WTC11 (cell line): ENCODE measurements at regions not wholly inside any gene's neighbourhood (a gene's known extent, or its start where the extent isn't known, plus 50 kb on each side); places are given as distances from the start of the nearest gene placed in this dataset.

ENCODE experiments used
- ATAC-seq: fragments of 200-7000 bp; cut with Tn5 transposase; 2 replicates; pipeline ENCODE4 v1.10.0; 2021; ENCODE audit warnings: mild to moderate bottlenecking, moderate library complexity
- CTCF ChIA-PET: fragments of 300-600 bp; sonication (Branson Sonifier 250); formaldehyde crosslinking; loops from one replicate; lab custom pipeline; 2021; ENCODE audit warnings: antibody characterized with exemption; lab: Charles Lee
- POLR2A ChIA-PET: fragments of 350-600 bp; sonication (Branson Sonifier 250); formaldehyde crosslinking; loops from one replicate; lab custom pipeline; 2021; ENCODE audit warnings: antibody characterized with exemption; lab: Charles Lee
- DNase-seq: peaks from one replicate; pipeline ENCODE4 v3.0.0; 2021; ENCODE audit warnings: low spot score
- H3K27ac Mint-ChIP-seq: 2 replicates; pipeline ENCODE4 v1.8.0; 2021; ENCODE audit warnings: mixed read lengths
- H3K27me3 Mint-ChIP-seq: 2 replicates; pipeline ENCODE4 v1.8.0; 2021; ENCODE audit warnings: low read depth, mild to moderate bottlenecking, moderate library complexity, mixed read lengths
- H3K36me3 Mint-ChIP-seq: 2 replicates; pipeline ENCODE4 v1.8.0; 2021; ENCODE audit warnings: mixed read lengths
- H3K4me1 Mint-ChIP-seq: 2 replicates; pipeline ENCODE4 v1.8.0; 2022; ENCODE audit warnings: mixed read lengths
- H3K4me3 Mint-ChIP-seq: 2 replicates; pipeline ENCODE4 v1.8.0; 2021; ENCODE audit warnings: mild to moderate bottlenecking, moderate library complexity, mixed read lengths
- H3K9me3 Mint-ChIP-seq: 2 replicates; pipeline ENCODE4 v1.8.0; 2021; ENCODE audit warnings: mixed read lengths
- ATF1 ChIP-seq: sonication (generic); formaldehyde crosslinking; IDR thresholded peaks from 2 replicates; pipeline ENCODE4 v1.8.1; 2023; ENCODE audit warnings: mild to moderate bottlenecking, moderate library complexity, missing genetic modification reagents
- GRHL2 ChIP-seq: fragments of 250-450 bp; sonication (Bioruptor Pico); IDR thresholded peaks from 2 replicates; pipeline ENCODE4 v1.8.0; 2022; ENCODE audit warnings: mild to moderate bottlenecking, moderate library complexity; ENCODE audit not compliant: insufficient replicate concordance, severe bottlenecking
- GTF2I ChIP-seq: fragments of 250-450 bp; sonication (Bioruptor Pico); conservative IDR thresholded peaks from 2 replicates; pipeline ENCODE4 v1.4.0; 2021; ENCODE audit warnings: mild to moderate bottlenecking
- HMGA2 ChIP-seq: fragments of 250-450 bp; sonication (Bioruptor Pico); IDR thresholded peaks from 2 replicates; pipeline ENCODE4 v1.4.0; 2021; ENCODE audit warnings: mild to moderate bottlenecking, moderate library complexity
- MXD4 ChIP-seq: fragments of 250-450 bp; sonication (Bioruptor Pico); IDR thresholded peaks from 2 replicates; pipeline ENCODE4 v1.8.0; 2021; ENCODE audit warnings: mild to moderate bottlenecking, moderate library complexity, borderline replicate concordance
- MYBL2 ChIP-seq: sonication (generic); formaldehyde crosslinking; IDR thresholded peaks from 2 replicates; pipeline ENCODE4 v1.8.1; 2023; ENCODE audit warnings: mild to moderate bottlenecking, moderate library complexity, missing genetic modification reagents
- NR3C1 ChIP-seq: sonication (generic); formaldehyde crosslinking; conservative IDR thresholded peaks from 2 replicates; pipeline ENCODE4 v1.8.1; 2023; ENCODE audit warnings: low read depth, mild to moderate bottlenecking, missing genetic modification reagents
- RORB ChIP-seq: fragments of 250-450 bp; sonication (Bioruptor Pico); IDR thresholded peaks from 2 replicates; pipeline ENCODE4 v1.9.0; 2021; ENCODE audit warnings: mild to moderate bottlenecking
- SMAD3 ChIP-seq: sonication (generic); formaldehyde crosslinking; IDR thresholded peaks from 2 replicates; pipeline ENCODE4 v1.8.0; 2022; ENCODE audit warnings: missing genetic modification reagents, mild to moderate bottlenecking, borderline replicate concordance
- TEAD4 ChIP-seq: sonication (generic); formaldehyde crosslinking; IDR thresholded peaks from 2 replicates; pipeline ENCODE4 v1.8.0; 2022; ENCODE audit warnings: mild to moderate bottlenecking, missing genetic modification reagents
- ZNF317 ChIP-seq: sonication (generic); formaldehyde crosslinking; IDR thresholded peaks from 2 replicates; pipeline ENCODE4 v1.8.1; 2023; ENCODE audit warnings: low read depth, mild to moderate bottlenecking, moderate library complexity, missing genetic modification reagents, borderline replicate concordance
- ZNF396 ChIP-seq: fragments of 250-450 bp; sonication (Bioruptor Pico); IDR thresholded peaks from 2 replicates; pipeline ENCODE4 v1.8.0; 2021; ENCODE audit warnings: mild to moderate bottlenecking, moderate library complexity, borderline replicate concordance
- ZNF416 ChIP-seq: fragments of 250-450 bp; sonication (Bioruptor Pico); IDR thresholded peaks from 2 replicates; pipeline ENCODE4 v1.9.0; 2021; ENCODE audit warnings: mild to moderate bottlenecking, inconsistent platforms
- ZNF423 ChIP-seq: fragments of 250-450 bp; sonication (Bioruptor Pico); IDR thresholded peaks from 2 replicates; pipeline ENCODE4 v2.1.2; 2022; ENCODE audit warnings: mild to moderate bottlenecking, moderate library complexity
- TF ChIP-seq, protein P1 (sequence below): fragments of 250-450 bp; sonication (Bioruptor Pico); IDR thresholded peaks from 2 replicates; pipeline ENCODE4 v1.9.0; 2021; ENCODE audit warnings: mild to moderate bottlenecking
- TF ChIP-seq, protein P2 (sequence below): sonication (generic); formaldehyde crosslinking; IDR thresholded peaks from 2 replicates; pipeline ENCODE4 v1.8.1; 2023; ENCODE audit warnings: mild to moderate bottlenecking, moderate library complexity, missing genetic modification reagents
- TF ChIP-seq, protein P3 (sequence below): fragments of 250-450 bp; sonication (Bioruptor Pico); IDR thresholded peaks from 2 replicates; pipeline ENCODE4 v2.1.2; 2022; ENCODE audit warnings: mild to moderate bottlenecking, moderate library complexity
- TF ChIP-seq, protein P4 (sequence below): sonication (generic); formaldehyde crosslinking; conservative IDR thresholded peaks from 2 replicates; pipeline ENCODE4 v1.8.1; 2022; ENCODE audit warnings: mild to moderate bottlenecking, missing genetic modification reagents
- TF ChIP-seq, protein P5 (sequence below): sonication (generic); formaldehyde crosslinking; IDR thresholded peaks from 2 replicates; pipeline ENCODE4 v1.8.1; 2022; ENCODE audit warnings: missing genetic modification reagents, borderline replicate concordance
- TF ChIP-seq, protein P6 (sequence below): sonication (generic); formaldehyde crosslinking; IDR thresholded peaks from 2 replicates; pipeline ENCODE4 v1.8.1; 2023; ENCODE audit warnings: mild to moderate bottlenecking, missing genetic modification reagents, moderate library complexity
- TF ChIP-seq, protein P7 (sequence below): sonication (generic); formaldehyde crosslinking; IDR thresholded peaks from 2 replicates; pipeline ENCODE4 v1.8.1; 2022; ENCODE audit warnings: mild to moderate bottlenecking, moderate library complexity, missing genetic modification reagents
- TF ChIP-seq, protein P8 (sequence below): fragments of 250-450 bp; sonication (Bioruptor Pico); conservative IDR thresholded peaks from 2 replicates; pipeline ENCODE4 v1.9.0; 2021; ENCODE audit warnings: mild to moderate bottlenecking
- TF ChIP-seq, protein P9 (sequence below): sonication (generic); formaldehyde crosslinking; IDR thresholded peaks from 2 replicates; pipeline ENCODE4 v1.8.0; 2023; ENCODE audit warnings: mild to moderate bottlenecking, missing genetic modification reagents

DNA sequence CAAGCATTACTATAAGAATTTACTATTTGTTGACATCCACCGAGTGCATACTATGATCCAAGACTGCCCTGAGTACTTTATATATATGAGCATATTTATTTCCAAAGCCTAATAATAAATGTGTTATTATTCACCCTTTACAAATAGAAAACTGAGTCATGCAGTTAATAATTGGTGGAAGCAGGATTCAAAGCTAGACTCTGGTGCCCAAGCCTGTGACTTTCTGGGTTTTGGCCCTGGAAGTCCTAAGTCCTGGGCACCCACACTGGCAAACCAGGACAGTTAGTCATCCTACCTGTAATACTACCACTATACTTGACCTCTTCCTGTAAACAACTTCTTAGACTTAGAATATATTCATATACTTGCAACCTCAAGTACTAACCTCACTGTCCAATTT, 257.4 kb upstream of the IRX5 start:
- Mint-ChIP-seq H3K27ac (no peak overlapping the region), H3K4me3 (no peak overlapping the region), H3K36me3 (no peaks in the 10 kb centered on the region), H3K27me3 (no peaks in the 10 kb centered on the region; the same call in 1 of the 2 replicates), H3K4me1 (no peaks in the 10 kb centered on the region), H3K9me3 (peaks cover 16% of the 10 kb centered on the region)
- TF ChIP-seq ZNF396 (no peak), MYBL2 (CRISPR knock-in tag) (no peak), GTF2I (no peak), ATF1 (no peak), MXD4 (CRISPR knock-in tag) (no peak), ZNF423 (no peak), NR3C1 (no peak)
- TF ChIP-seq, protein P1, sequence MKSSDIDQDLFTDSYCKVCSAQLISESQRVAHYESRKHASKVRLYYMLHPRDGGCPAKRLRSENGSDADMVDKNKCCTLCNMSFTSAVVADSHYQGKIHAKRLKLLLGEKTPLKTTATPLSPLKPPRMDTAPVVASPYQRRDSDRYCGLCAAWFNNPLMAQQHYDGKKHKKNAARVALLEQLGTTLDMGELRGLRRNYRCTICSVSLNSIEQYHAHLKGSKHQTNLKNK (CRISPR knock-in tag), result no peak
- TF ChIP-seq, protein P2, sequence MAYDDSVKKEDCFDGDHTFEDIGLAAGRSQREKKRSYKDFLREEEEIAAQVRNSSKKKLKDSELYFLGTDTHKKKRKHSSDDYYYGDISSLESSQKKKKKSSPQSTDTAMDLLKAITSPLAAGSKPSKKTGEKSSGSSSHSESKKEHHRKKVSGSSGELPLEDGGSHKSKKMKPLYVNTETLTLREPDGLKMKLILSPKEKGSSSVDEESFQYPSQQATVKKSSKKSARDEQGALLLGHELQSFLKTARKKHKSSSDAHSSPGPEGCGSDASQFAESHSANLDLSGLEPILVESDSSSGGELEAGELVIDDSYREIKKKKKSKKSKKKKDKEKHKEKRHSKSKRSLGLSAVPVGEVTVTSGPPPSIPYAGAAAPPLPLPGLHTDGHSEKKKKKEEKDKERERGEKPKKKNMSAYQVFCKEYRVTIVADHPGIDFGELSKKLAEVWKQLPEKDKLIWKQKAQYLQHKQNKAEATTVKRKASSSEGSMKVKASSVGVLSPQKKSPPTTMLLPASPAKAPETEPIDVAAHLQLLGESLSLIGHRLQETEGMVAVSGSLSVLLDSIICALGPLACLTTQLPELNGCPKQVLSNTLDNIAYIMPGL (CRISPR knock-in tag), result no peak
- TF ChIP-seq, protein P3, sequence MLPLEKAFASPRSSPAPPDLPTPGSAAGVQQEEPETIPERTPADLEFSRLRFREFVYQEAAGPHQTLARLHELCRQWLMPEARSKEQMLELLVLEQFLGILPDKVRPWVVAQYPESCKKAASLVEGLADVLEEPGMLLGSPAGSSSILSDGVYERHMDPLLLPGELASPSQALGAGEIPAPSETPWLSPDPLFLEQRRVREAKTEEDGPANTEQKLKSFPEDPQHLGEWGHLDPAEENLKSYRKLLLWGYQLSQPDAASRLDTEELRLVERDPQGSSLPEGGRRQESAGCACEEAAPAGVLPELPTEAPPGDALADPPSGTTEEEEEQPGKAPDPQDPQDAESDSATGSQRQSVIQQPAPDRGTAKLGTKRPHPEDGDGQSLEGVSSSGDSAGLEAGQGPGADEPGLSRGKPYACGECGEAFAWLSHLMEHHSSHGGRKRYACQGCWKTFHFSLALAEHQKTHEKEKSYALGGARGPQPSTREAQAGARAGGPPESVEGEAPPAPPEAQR (CRISPR knock-in tag), result no peak
- TF ChIP-seq, protein P4, sequence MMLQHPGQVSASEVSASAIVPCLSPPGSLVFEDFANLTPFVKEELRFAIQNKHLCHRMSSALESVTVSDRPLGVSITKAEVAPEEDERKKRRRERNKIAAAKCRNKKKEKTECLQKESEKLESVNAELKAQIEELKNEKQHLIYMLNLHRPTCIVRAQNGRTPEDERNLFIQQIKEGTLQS (CRISPR knock-in tag), result no peak
- DNase-seq (no peak), ATAC-seq (no peak)
- CTCF ChIA-PET, result no interaction called here
- POLR2A ChIA-PET, result no interaction called here

DNA sequence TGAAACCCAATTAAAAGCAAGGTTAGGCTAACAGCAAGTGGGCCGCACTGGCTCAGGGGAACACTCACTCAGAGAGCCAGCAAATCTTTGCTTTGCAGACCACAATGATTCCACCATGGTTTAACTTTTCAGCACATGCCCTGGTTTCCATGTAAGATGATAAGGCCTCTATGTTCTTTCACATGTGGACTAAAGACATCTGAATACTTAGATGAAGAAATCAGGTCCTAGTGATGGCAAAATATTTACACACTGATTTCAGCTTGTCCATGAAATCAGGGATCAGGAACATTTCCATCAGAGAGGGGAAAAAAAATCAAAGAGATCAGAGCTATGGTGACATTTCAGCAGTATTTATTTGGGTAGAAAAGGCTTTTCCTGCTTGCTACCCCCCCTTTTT, 258.2 kb upstream of the IRX5 start:
- Mint-ChIP-seq H3K27me3 (no peaks in the 10 kb centered on the region; the same call in 1 of the 2 replicates), H3K9me3 (peaks cover 16% of the 10 kb centered on the region), H3K4me1 (no peaks in the 10 kb centered on the region), H3K4me3 (no peak overlapping the region), H3K36me3 (no peaks in the 10 kb centered on the region), H3K27ac (no peak overlapping the region)
- ATAC-seq (no peak), DNase-seq (no peak)
- POLR2A ChIA-PET, result no interaction called here
- CTCF ChIA-PET, result no interaction called here
- TF ChIP-seq GTF2I (no peak), SMAD3 (no peak), ZNF416 (CRISPR knock-in tag) (no peak), ZNF317 (CRISPR knock-in tag) (no peak), RORB (CRISPR knock-in tag) (no peak), HMGA2 (CRISPR knock-in tag) (no peak), TEAD4 (no peak), GRHL2 (CRISPR knock-in tag) (no peak)
- TF ChIP-seq, protein P5, sequence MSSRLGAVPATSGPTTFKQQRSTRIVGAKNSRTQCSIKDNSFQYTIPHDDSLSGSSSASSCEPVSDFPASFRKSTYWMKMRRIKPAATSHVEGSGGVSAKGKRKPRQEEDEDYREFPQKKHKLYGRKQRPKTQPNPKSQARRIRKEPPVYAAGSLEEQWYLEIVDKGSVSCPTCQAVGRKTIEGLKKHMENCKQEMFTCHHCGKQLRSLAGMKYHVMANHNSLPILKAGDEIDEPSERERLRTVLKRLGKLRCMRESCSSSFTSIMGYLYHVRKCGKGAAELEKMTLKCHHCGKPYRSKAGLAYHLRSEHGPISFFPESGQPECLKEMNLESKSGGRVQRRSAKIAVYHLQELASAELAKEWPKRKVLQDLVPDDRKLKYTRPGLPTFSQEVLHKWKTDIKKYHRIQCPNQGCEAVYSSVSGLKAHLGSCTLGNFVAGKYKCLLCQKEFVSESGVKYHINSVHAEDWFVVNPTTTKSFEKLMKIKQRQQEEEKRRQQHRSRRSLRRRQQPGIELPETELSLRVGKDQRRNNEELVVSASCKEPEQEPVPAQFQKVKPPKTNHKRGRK, result no peak
- TF ChIP-seq, protein P6, sequence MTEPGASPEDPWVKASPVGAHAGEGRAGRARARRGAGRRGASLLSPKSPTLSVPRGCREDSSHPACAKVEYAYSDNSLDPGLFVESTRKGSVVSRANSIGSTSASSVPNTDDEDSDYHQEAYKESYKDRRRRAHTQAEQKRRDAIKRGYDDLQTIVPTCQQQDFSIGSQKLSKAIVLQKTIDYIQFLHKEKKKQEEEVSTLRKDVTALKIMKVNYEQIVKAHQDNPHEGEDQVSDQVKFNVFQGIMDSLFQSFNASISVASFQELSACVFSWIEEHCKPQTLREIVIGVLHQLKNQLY (CRISPR knock-in tag), result no peak
- TF ChIP-seq, protein P7, sequence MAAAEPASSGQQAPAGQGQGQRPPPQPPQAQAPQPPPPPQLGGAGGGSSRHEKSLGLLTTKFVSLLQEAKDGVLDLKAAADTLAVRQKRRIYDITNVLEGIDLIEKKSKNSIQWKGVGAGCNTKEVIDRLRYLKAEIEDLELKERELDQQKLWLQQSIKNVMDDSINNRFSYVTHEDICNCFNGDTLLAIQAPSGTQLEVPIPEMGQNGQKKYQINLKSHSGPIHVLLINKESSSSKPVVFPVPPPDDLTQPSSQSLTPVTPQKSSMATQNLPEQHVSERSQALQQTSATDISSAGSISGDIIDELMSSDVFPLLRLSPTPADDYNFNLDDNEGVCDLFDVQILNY (CRISPR knock-in tag), result no peak
- TF ChIP-seq, protein P8, sequence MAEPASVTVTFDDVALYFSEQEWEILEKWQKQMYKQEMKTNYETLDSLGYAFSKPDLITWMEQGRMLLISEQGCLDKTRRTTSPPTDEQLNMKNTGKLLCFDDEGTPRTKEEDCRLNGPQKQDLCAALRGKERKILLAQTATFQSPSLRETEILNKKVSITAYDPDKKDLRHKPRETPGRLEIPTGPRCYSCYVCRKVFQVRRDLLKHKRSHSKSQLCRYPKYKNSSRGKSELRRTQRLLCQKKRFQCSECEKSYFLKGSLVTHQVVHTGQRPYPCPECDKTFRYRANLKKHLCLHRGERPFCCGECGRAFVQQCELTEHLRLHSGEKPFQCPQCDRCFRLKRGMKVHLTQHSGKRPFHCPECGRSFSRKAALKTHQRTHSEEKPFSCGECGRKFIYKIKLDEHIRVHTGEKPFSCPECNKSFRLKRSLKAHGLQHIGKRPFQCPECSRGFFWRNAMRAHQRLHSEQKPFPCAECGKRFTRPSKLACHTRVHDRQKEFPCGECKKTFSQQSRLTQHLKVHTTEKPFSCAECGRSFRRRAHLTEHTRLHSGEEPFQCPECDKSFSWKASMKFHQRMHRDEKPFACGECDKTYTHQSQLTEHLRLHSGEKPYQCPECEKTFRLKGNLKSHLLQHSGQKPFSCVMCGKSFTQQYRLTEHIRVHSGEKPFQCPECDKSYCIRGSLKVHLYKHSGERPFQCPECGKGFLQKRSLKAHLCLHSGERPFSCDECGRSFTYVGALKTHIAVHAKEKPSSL (CRISPR knock-in tag), result no peak
- TF ChIP-seq, protein P9, sequence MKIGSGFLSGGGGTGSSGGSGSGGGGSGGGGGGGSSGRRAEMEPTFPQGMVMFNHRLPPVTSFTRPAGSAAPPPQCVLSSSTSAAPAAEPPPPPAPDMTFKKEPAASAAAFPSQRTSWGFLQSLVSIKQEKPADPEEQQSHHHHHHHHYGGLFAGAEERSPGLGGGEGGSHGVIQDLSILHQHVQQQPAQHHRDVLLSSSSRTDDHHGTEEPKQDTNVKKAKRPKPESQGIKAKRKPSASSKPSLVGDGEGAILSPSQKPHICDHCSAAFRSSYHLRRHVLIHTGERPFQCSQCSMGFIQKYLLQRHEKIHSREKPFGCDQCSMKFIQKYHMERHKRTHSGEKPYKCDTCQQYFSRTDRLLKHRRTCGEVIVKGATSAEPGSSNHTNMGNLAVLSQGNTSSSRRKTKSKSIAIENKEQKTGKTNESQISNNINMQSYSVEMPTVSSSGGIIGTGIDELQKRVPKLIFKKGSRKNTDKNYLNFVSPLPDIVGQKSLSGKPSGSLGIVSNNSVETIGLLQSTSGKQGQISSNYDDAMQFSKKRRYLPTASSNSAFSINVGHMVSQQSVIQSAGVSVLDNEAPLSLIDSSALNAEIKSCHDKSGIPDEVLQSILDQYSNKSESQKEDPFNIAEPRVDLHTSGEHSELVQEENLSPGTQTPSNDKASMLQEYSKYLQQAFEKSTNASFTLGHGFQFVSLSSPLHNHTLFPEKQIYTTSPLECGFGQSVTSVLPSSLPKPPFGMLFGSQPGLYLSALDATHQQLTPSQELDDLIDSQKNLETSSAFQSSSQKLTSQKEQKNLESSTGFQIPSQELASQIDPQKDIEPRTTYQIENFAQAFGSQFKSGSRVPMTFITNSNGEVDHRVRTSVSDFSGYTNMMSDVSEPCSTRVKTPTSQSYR, result no peak
